ENCODE measurements at regions not wholly inside any gene's neighbourhood (a gene's known extent, or its start where the extent isn't known, plus 50 kb on each side); places are given as distances from the start of the nearest gene placed in this dataset.

GRCh38 chr17:73924909-73925186 lies 278.6 kb upstream of the RPL38 start:
- TF ChIP-seq CTCF (IDR thresholded peaks at IDR 0.05): no peak
- no peak for TF ChIP-seq POLR2A (IDR thresholded peaks at IDR 0.05)

Data from esophagus squamous epithelium (tissue), 4 donors.